Astrocyte of the cerebellum (primary cell): ENCODE measurements at regions not wholly inside any gene's neighbourhood (a gene's known extent, or its start where the extent isn't known, plus 50 kb on each side); places are given as distances from the start of the nearest gene placed in this dataset.
"Not testable (repeated sequence)": the region's sequence is repeated elsewhere in the genome, so short reads cannot be mapped to it uniquely, and the experiment has no call there.

Experiments used
- DNase-seq: peaks from one replicate; pipeline ENCODE4 v3.0.0-alpha.2; 2011; ENCODE audit warnings: low read depth
- H3K4me3 ChIP-seq: 2 replicates; pipeline ENCODE4 v1.5.1; 2011; ENCODE audit warnings: mild to moderate bottlenecking, low read depth, low read length, moderate library complexity
- CTCF ChIP-seq: IDR thresholded peaks from 2 replicates; pipeline ENCODE4 v1.5.1; 2012; ENCODE audit warnings: low read length, low read depth, moderate library complexity, mild to moderate bottlenecking; ENCODE audit errors: missing control alignments
- in situ Hi-C: cut with HindIII; loops from 2 replicates; pipeline ENCODE4 v1.10.0; 2017; ENCODE audit warnings: low sequenced_read_pairs

DNA sequence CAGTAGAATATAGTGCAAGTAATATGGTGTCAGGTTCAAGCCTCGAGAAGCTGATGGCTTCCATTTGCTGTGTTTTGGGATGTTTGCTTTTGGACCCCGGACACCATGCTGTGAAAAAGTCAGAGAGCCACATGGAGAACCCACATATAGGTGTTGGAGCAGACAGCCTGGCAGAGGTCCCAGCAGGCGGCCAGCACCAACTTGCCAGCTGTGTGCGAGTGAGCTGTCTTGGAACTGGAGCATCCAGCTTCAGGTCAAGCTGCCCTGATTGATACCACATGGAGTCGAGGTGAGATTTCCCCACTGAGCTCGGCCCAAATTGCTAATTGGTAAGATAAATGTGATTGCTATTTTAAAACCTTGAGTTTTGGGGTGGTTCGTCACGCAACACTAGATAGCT is 185.7 kb upstream of the TBL1XR1 start:
- in situ Hi-C loops = no loop called here
- TF ChIP-seq CTCF = no peak

DNA sequence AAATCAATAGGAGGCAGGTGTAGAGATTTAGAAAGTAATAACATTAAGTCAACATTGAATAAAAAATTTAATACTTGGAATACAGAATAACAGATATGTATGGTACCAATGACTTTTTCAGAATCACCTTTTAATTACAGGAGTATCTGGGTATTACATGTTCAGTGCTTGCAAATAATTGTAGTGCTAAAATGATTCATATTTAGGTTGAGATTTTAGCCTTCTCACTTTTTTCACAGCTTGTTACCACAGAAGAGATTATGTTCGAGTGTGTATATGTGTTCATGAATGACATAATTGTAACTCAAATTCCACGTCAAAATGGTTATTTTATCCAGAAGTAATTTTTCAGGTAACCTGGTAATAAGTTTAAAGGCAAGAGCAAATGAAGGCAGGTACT is 187.9 kb upstream of the TBL1XR1 start:
- H3K4me3 ChIP-seq = no peak overlapping the region
- no peak for DNase-seq
- TF ChIP-seq CTCF = no peak
- in situ Hi-C loops = no loop called here

More for the DNA sequence above, 185.7 kb upstream of the TBL1XR1 start:
- no peak for DNase-seq
- H3K4me3 ChIP-seq = no peak overlapping the region

DNA sequence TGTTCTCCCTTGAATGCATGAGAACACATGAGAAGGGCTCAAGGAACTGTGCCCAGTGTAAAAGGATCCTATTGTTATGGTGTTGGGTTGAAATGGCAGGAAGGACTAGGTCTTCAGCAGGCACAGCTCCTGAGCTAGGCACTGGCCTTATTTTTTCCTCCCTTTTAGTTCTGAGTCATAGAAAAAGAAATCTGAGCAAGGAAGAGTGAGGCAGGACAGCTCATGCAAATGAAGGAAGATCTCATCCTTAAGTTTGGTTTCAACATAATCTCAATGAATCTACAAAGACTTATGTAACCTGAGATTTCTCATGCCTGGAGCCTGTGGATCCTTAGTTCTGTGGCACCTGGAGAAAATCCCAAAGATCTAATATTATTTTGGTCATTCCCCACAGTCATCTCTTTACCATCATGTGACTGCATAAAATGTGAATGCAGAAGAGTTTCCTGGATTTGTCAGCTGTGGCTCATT is 188.6 kb upstream of the TBL1XR1 start:
- in situ Hi-C loops = no loop called here
- no peak for DNase-seq
- no peak for TF ChIP-seq CTCF
- H3K4me3 ChIP-seq = no peak overlapping the region

- no peak for DNase-seq
- in situ Hi-C loops = no loop called here
- H3K4me3 ChIP-seq = no peak overlapping the region
- TF ChIP-seq CTCF = no peak
These were observed 190.9 kb upstream of the TBL1XR1 start for GRCh38 chr3:177388209-177388608.

GRCh38 chr3:177394231-177395024 is 197.1 kb upstream of the TBL1XR1 start:
- H3K4me3 ChIP-seq, in situ Hi-C loops, DNase-seq: not testable (repeated sequence)

GRCh38 chr3:177396733-177397132 is 199.5 kb upstream of the TBL1XR1 start:
- no peak overlapping the region for H3K4me3 ChIP-seq
- no peak for TF ChIP-seq CTCF
- no peak for DNase-seq
- in situ Hi-C loops = no loop called here

- no peak for TF ChIP-seq CTCF
- H3K4me3 ChIP-seq = no peak overlapping the region
- DNase-seq = no peak
- in situ Hi-C loops = no loop called here
These were observed 204.1 kb upstream of the TBL1XR1 start for GRCh38 chr3:177401375-177401774.
